HG03025 (cell line): ENCODE measurements at regions not wholly inside any gene's neighbourhood (a gene's known extent, or its start where the extent isn't known, plus 50 kb on each side); places are given as distances from the start of the nearest gene placed in this dataset.

ENCODE experiments used
- ATAC-seq: cut with Tn5 transposase; IDR thresholded peaks from one replicate; pipeline ENCODE4 v1.9.1; 2021; ENCODE audit warnings: mild to moderate bottlenecking, moderate library complexity; ENCODE audit not compliant: unreplicated experiment, low FRiP score

- no peak for ATAC-seq
These were observed 447.7 kb downstream of the EFNA5 start for GRCh38 chr5:107223066-107223465.

- ATAC-seq = no peak
These were observed 450.7 kb downstream of the EFNA5 start for GRCh38 chr5:107219993-107220392.

- no peak for ATAC-seq
These were observed 452.1 kb downstream of the EFNA5 start for GRCh38 chr5:107218457-107219193.

GRCh38 chr5:107217721-107218130, 453.0 kb downstream of the EFNA5 start:
- no peak for ATAC-seq

- no peak for ATAC-seq
These were observed 454.1 kb downstream of the EFNA5 start for GRCh38 chr5:107216587-107216986.

- no peak for ATAC-seq
These were observed 455.1 kb downstream of the EFNA5 start for GRCh38 chr5:107215611-107216010.

- no peak for ATAC-seq
These were observed 457.7 kb downstream of the EFNA5 start for GRCh38 chr5:107213025-107213424.

- ATAC-seq = no peak
These were observed 459.1 kb downstream of the EFNA5 start for GRCh38 chr5:107211630-107212029.

- ATAC-seq = no peak
These were observed 461.9 kb downstream of the EFNA5 start for GRCh38 chr5:107208867-107209266.

- no peak for ATAC-seq
These were observed 466.3 kb downstream of the EFNA5 start for GRCh38 chr5:107204413-107204812.

GRCh38 chr5:107203243-107203642, 467.5 kb downstream of the EFNA5 start:
- no peak for ATAC-seq

- ATAC-seq = no peak
These were observed 471.0 kb downstream of the EFNA5 start for GRCh38 chr5:107199756-107200155.

- ATAC-seq = no peak
These were observed 474.2 kb downstream of the EFNA5 start for GRCh38 chr5:107196500-107197059.

- no peak for ATAC-seq
These were observed 474.8 kb downstream of the EFNA5 start for GRCh38 chr5:107195890-107196395.

- ATAC-seq = no peak
These were observed 485.9 kb downstream of the EFNA5 start for GRCh38 chr5:107184871-107185270.

- no peak for ATAC-seq
These were observed 486.7 kb downstream of the EFNA5 start for GRCh38 chr5:107184066-107184465.

GRCh38 chr5:107170620-107171019, 500.1 kb downstream of the EFNA5 start:
- ATAC-seq = no peak

- no peak for ATAC-seq
These were observed 500.9 kb downstream of the EFNA5 start for GRCh38 chr5:107169867-107170266.

- no peak for ATAC-seq
These were observed 501.6 kb downstream of the EFNA5 start for GRCh38 chr5:107168848-107169752.

GRCh38 chr5:107168086-107168485, 502.7 kb downstream of the EFNA5 start:
- no peak for ATAC-seq

GRCh38 chr5:107165296-107165695, 505.4 kb downstream of the EFNA5 start:
- ATAC-seq = no peak
